ENCODE measurements at regions not wholly inside any gene's neighbourhood (a gene's known extent, or its start where the extent isn't known, plus 50 kb on each side); places are given as distances from the start of the nearest gene placed in this dataset.
"Not testable (repeated sequence)": the region's sequence is repeated elsewhere in the genome, so short reads cannot be mapped to it uniquely, and the experiment has no call there.

- no peak for DNase-seq
Observed at GRCh38 chr11:45000918-45001317, 50.2 kb upstream of the TP53I11 start.

- DNase-seq: no peak
Observed at GRCh38 chr11:45001466-45002165, 50.9 kb upstream of the TP53I11 start.

- no peak for DNase-seq
Observed at GRCh38 chr11:45005106-45005505, 54.4 kb upstream of the TP53I11 start.

- DNase-seq: no peak
Observed at GRCh38 chr11:45007011-45007410, 56.3 kb upstream of the TP53I11 start.

GRCh38 chr11:45015983-45016382, 65.3 kb upstream of the TP53I11 start:
- not testable (repeated sequence) for DNase-seq

- not testable (repeated sequence) for DNase-seq
Observed at GRCh38 chr11:45016446-45016845, 65.8 kb upstream of the TP53I11 start.

GRCh38 chr11:45017329-45017728, 66.6 kb upstream of the TP53I11 start:
- DNase-seq: no peak

- DNase-seq: no peak
Observed at GRCh38 chr11:45021001-45021400, 70.3 kb upstream of the TP53I11 start.

GRCh38 chr11:45021692-45022141, 71.0 kb upstream of the TP53I11 start:
- no peak for DNase-seq

GRCh38 chr11:45022294-45023064, 71.8 kb upstream of the TP53I11 start:
- DNase-seq: no peak

- DNase-seq: no peak
Observed at GRCh38 chr11:45023065-45023365, 72.3 kb upstream of the TP53I11 start.

- no peak for DNase-seq
Observed at GRCh38 chr11:45024316-45024715, 73.6 kb upstream of the TP53I11 start.

- DNase-seq: no peak
Observed at GRCh38 chr11:45024846-45025588, 74.3 kb upstream of the TP53I11 start.

- no peak for DNase-seq
Observed at GRCh38 chr11:45025716-45026492, 75.2 kb upstream of the TP53I11 start.

GRCh38 chr11:45026835-45027234, 76.2 kb upstream of the TP53I11 start:
- DNase-seq: no peak

- DNase-seq: no peak
Observed at GRCh38 chr11:45027312-45027711, 76.6 kb upstream of the TP53I11 start.

GRCh38 chr11:45028911-45029682, 78.4 kb upstream of the TP53I11 start:
- DNase-seq: no peak

GRCh38 chr11:45030778-45031177, 80.1 kb upstream of the TP53I11 start:
- DNase-seq: no peak

- no peak for DNase-seq
Observed at GRCh38 chr11:45031912-45032519, 81.3 kb upstream of the TP53I11 start.

- DNase-seq: no peak
Observed at GRCh38 chr11:45035413-45035812, 84.7 kb upstream of the TP53I11 start.

- DNase-seq: no peak
Observed at GRCh38 chr11:45036010-45036409, 85.3 kb upstream of the TP53I11 start.

GRCh38 chr11:45036733-45037132, 86.0 kb upstream of the TP53I11 start:
- DNase-seq: no peak

Measured in NCI-H187 (cell line).